Activated B cell treated with CpG ODN at 0.5 μM for 24 hours (primary cell): ENCODE measurements at regions not wholly inside any gene's neighbourhood (a gene's known extent, or its start where the extent isn't known, plus 50 kb on each side); places are given as distances from the start of the nearest gene placed in this dataset.

Source experiments
- ATAC-seq: fragments of 200-7000 bp; cut with Tn5 transposase; one replicate; pipeline ENCODE4 v1.10.0; 2021; ENCODE audit warnings: low read depth, mild to moderate bottlenecking, moderate library complexity
- CTCF ChIA-PET: fragments of 350-600 bp; sonication (Branson Sonifier 250); formaldehyde crosslinking; loops from one replicate; lab custom pipeline; 2021; ENCODE audit warnings: antibody characterized with exemption; lab: Charles Lee
- POLR2A ChIA-PET: fragments of 350-600 bp; sonication (Branson Sonifier 250); formaldehyde crosslinking; loops from one replicate; lab custom pipeline; 2021; ENCODE audit warnings: antibody characterized with exemption; lab: Charles Lee
- DNase-seq: peaks from one replicate; pipeline ENCODE4 v3.0.0; 2022
- H3K27ac Mint-ChIP-seq: one replicate; pipeline ENCODE4 v1.8.0; 2020; ENCODE audit warnings: mixed read lengths
- H3K27me3 Mint-ChIP-seq: one replicate; pipeline ENCODE4 v1.8.0; 2021; ENCODE audit warnings: mixed read lengths
- H3K36me3 Mint-ChIP-seq: one replicate; pipeline ENCODE4 v1.8.0; 2021; ENCODE audit warnings: low read depth, mixed read lengths
- H3K4me1 Mint-ChIP-seq: one replicate; pipeline ENCODE4 v1.8.0; 2021; ENCODE audit warnings: mixed read lengths
- H3K4me3 Mint-ChIP-seq: one replicate; pipeline ENCODE4 v1.8.0; 2020; ENCODE audit warnings: mild to moderate bottlenecking, mixed read lengths
- H3K9me3 Mint-ChIP-seq: one replicate; pipeline ENCODE4 v1.8.0; 2020; ENCODE audit warnings: mixed read lengths
- CTCF ChIP-seq: fragments of 200-600 bp; IDR thresholded peaks from one replicate; pipeline ENCODE4 v1.8.0; 2022; ENCODE audit warnings: antibody characterized with exemption, mild to moderate bottlenecking
- intact Hi-C: fragments of 100-400 bp; cut with micrococcal nuclease; formaldehyde crosslinking; loops from one replicate; pipeline ENCODE4 v1.15.1; 2024

DNA sequence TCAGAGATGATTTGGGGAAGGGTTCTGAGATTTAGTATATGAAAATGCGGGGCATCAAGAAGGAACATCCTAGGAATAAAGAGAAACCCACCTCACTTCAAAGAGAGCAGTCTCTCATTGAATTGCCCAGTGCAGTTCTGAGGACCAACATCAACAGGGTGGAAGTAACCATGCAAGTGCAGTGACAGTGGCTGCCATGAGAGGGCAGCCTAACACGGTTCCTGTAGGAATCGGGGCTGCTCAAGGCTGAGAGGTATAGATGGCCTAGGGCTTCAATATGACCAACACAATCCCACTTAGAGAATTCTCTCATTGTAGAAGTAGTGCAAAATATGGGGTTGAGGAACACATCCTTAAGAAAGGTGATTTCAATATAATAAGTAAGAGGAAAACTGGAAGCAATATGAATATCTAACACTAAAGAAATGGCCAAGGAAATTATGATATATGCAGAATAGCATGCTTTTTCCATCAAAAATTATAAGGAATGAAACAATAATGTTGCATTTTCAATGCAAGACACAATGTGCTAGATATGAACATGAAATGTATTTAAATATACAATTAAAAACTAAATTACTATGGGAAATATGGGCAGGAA is 51.1 kb upstream of the ARRDC4 start:
- H3K27me3 Mint-ChIP-seq = peaks cover 8% of the 10 kb centered on the region
- no peak for TF ChIP-seq CTCF
- no peaks in the 10 kb centered on the region for H3K9me3 Mint-ChIP-seq
- H3K36me3 Mint-ChIP-seq = no peaks in the 10 kb centered on the region
- DNase-seq (peak; percentile 36), ATAC-seq (peak; percentile 71)
- ChIA-PET CTCF (interaction anchor here (1.0 kb wide), 1 partner anchor 269 kb away, joined by 8 read pairs; no protein-coding TSS in a partner anchor), POLR2A (no interaction called here)
- H3K27ac Mint-ChIP-seq = no peak overlapping the region
- intact Hi-C loops = loop anchor here (1.0 to 5.0 kb wide), 3 partner anchors 51 to 518 kb away; partner anchors contain the start of gene ARRDC4
- H3K4me1 Mint-ChIP-seq = no peaks in the 10 kb centered on the region
- no peak overlapping the region for H3K4me3 Mint-ChIP-seq
